OCI-LY7 (cell line): ENCODE measurements at regions not wholly inside any gene's neighbourhood (a gene's known extent, or its start where the extent isn't known, plus 50 kb on each side); places are given as distances from the start of the nearest gene placed in this dataset.

Experiments used
- CTCF ChIP-seq: fragments of 200-600 bp; sonication (generic); conservative IDR thresholded peaks from 2 replicates; pipeline ENCODE4 v1.5.1; 2014; ENCODE audit warnings: mild to moderate bottlenecking, antibody characterized with exemption, low read length, moderate library complexity, mixed read lengths
- EZH2phosphoT487 ChIP-seq: fragments of 200-600 bp; sonication (generic); IDR thresholded peaks from 2 replicates; pipeline ENCODE4 v1.6.1; 2018; ENCODE audit warnings: low read depth, borderline replicate concordance, mild to moderate bottlenecking, mixed run types, antibody characterized with exemption, low read length, moderate library complexity, mixed read lengths

DNA sequence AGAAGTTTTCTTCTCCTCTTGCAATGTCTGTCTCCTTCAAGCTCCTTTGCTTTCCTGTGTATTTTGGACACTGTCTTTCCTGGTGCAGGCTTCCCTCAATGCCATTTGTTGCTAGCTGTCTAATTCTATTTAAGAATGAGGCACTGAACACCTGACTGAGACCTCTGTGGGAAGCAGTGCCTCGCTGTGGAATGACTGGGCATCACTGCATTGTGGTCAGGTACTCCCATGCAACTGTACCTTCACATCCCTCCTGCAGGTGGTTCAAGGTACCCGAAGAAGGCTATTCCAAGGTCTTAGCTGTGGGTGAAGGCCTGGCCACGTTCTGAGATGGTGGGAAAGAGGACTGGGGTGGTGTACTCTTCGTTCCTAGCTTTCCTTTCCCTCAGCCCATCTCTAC, 152.8 kb upstream of the CTAGE1 start:
- no peak for TF ChIP-seq CTCF
- TF ChIP-seq EZH2phosphoT487 = no peak
